GM23338 (cell line): ENCODE measurements at regions not wholly inside any gene's neighbourhood (a gene's known extent, or its start where the extent isn't known, plus 50 kb on each side); places are given as distances from the start of the nearest gene placed in this dataset.

Experiments
- ATAC-seq: fragments of 200-7000 bp; cut with Tn5 transposase; 3 replicates; pipeline ENCODE4 v1.9.1; 2020
- DNase-seq: peaks from one replicate; pipeline ENCODE4 v3.0.0-alpha.2; 2015; ENCODE audit warnings: low spot score
- H2AFZ ChIP-seq: fragments of 200-600 bp; sonication (generic); 2 replicates; pipeline ENCODE4 v1.8.0; 2016; ENCODE audit warnings: antibody characterized with exemption, mild to moderate bottlenecking, moderate library complexity
- H3F3A ChIP-seq: fragments of 200-600 bp; sonication (generic); replicated peaks from 2 replicates; pipeline ENCODE4 v1.8.0; 2017; ENCODE audit warnings: antibody characterized with exemption, mixed run types, low read depth
- H3K27ac ChIP-seq: fragments of 200-600 bp; sonication (generic); 2 replicates; pipeline ENCODE4 v1.6.1; 2016; ENCODE audit warnings: low read depth
- H3K27me3 ChIP-seq: fragments of 200-600 bp; sonication (generic); 2 replicates; pipeline ENCODE4 v1.8.0; 2016; ENCODE audit warnings: mild to moderate bottlenecking, mixed run types, moderate library complexity; ENCODE audit not compliant: insufficient read depth
- H3K36me3 ChIP-seq: fragments of 200-600 bp; sonication (generic); 2 replicates; pipeline ENCODE4 v1.8.0; 2016; ENCODE audit warnings: mild to moderate bottlenecking; ENCODE audit not compliant: insufficient read depth
- H3K4me1 ChIP-seq: fragments of 200-600 bp; sonication (generic); 2 replicates; pipeline ENCODE4 v1.8.0; 2016; ENCODE audit warnings: mild to moderate bottlenecking, moderate library complexity; ENCODE audit not compliant: insufficient read depth
- H3K4me2 ChIP-seq: fragments of 200-600 bp; sonication (generic); 2 replicates; pipeline ENCODE4 v1.7.1; 2017; ENCODE audit warnings: mixed run types
- H3K4me3 ChIP-seq: fragments of 200-600 bp; sonication (generic); 2 replicates; pipeline ENCODE4 v1.6.1; 2016; ENCODE audit warnings: mixed run types
- H3K79me2 ChIP-seq: fragments of 200-600 bp; sonication (generic); replicated peaks from 2 replicates; pipeline ENCODE4 v1.8.0; 2017; ENCODE audit warnings: mild to moderate bottlenecking; ENCODE audit not compliant: insufficient read depth
- H3K9me2 ChIP-seq: fragments of 200-600 bp; sonication (generic); 2 replicates; pipeline ENCODE4 v1.8.0; 2017; ENCODE audit not compliant: insufficient read depth
- H4K20me1 ChIP-seq: fragments of 200-600 bp; sonication (generic); replicated peaks from 2 replicates; pipeline ENCODE4 v1.8.0; 2017; ENCODE audit warnings: mild to moderate bottlenecking; ENCODE audit not compliant: insufficient read depth
- H3K27ac Mint-ChIP-seq: 2 replicates; pipeline ENCODE4 v1.8.0; 2020; ENCODE audit warnings: inconsistent platforms, mild to moderate bottlenecking, moderate library complexity, mixed read lengths
- H3K27me3 Mint-ChIP-seq: 3 replicates; pipeline ENCODE4 v1.8.0; 2022; ENCODE audit warnings: low read depth, mild to moderate bottlenecking, moderate library complexity, mixed read lengths, inconsistent platforms; ENCODE audit not compliant: insufficient read depth, poor library complexity
- H3K36me3 Mint-ChIP-seq: 3 replicates; pipeline ENCODE4 v1.8.0; 2021; ENCODE audit warnings: low read depth, mild to moderate bottlenecking, inconsistent platforms, moderate library complexity, mixed read lengths
- H3K4me1 Mint-ChIP-seq: 3 replicates; pipeline ENCODE4 v1.8.0; 2020; ENCODE audit warnings: mild to moderate bottlenecking, inconsistent platforms, mixed read lengths
- H3K4me3 Mint-ChIP-seq: 3 replicates; pipeline ENCODE4 v1.8.0; 2021; ENCODE audit warnings: moderate library complexity, mild to moderate bottlenecking, inconsistent platforms, mixed read lengths
- H3K9me3 Mint-ChIP-seq: 3 replicates; pipeline ENCODE4 v1.8.0; 2020; ENCODE audit warnings: moderate library complexity, mild to moderate bottlenecking, inconsistent platforms, mixed read lengths
- CTCF ChIP-seq, 2 experiments: fragments of 200-600 bp in 1 of 2; sonication (generic) in 1 of 2; conservative IDR thresholded peaks; 2 replicates each; pipeline versions ENCODE4 v1.5.1 to v1.6.1; 2016 to 2017; ENCODE audit warnings: antibody characterized with exemption in 2 of 2, low read depth in 2 of 2, mild to moderate bottlenecking in 2 of 2, moderate library complexity in 1 of 2
- ZNF331 ChIP-seq: fragments of 250-450 bp; sonication (Bioruptor Pico); IDR thresholded peaks from 2 replicates; pipeline ENCODE4 v1.5.0; 2020; ENCODE audit warnings: low read depth, mild to moderate bottlenecking, moderate library complexity
- TF ChIP-seq, protein P1 (sequence below): fragments of 250-450 bp; sonication (Bioruptor Pico); IDR thresholded peaks from 2 replicates; pipeline ENCODE4 v1.5.0; 2020; ENCODE audit warnings: mild to moderate bottlenecking, moderate library complexity

DNA sequence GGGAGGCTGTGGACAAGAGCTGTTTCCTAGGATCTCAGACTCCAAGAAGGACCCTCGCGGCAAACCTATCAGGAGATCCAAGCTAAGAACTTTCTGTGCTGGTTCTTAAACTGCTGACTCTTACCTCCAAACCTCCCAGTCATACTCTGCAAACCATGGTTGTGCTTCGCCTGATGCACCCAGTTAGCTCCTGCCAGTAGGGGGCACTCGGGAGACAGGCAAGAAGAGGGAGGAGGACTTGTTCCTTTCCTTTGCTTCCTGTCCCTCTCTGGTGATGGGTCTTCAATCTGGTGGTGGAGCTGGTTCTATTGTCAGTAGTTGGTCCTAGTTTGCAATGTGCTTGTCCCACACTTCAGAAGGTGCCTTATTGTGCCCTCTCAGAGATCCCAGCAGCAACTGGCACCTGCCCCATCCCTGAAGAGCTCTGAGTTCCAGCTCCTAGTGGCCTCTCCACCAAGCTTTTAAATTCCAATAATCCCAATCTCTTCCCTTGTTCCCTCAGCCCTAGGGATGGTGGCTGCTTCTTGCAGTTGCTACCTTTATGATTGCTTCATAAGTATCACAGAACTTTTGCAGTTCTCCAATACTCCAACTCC lies 113.5 kb upstream of the RPL38 start:
- Mint-ChIP-seq H3K27me3 (peaks cover 8% of the 10 kb centered on the region), H3K36me3 (0 out of 3 replicates have a peak, but pooled peaks cover 5% of the 10 kb centered on the region), H3K27ac (no peak overlapping the region; the same call in 1 of the 2 replicates), H3K4me3 (no peak overlapping the region), H3K4me1 (no peaks in the 10 kb centered on the region), H3K9me3 (peaks cover 33% of the 10 kb centered on the region)
- DNase-seq (peak; percentile 92), ATAC-seq (peak; percentile 94)
- no peak overlapping the region for H3K27ac ChIP-seq
- H4K20me1 ChIP-seq, result no peaks in the 10 kb centered on the region
- no peaks in the 10 kb centered on the region for H3K4me1 ChIP-seq
- TF ChIP-seq CTCF (conservative IDR thresholded peaks at IDR 0.05; ENCODE audit: low read depth in 2 of 2) (peak; percentile 96 to 99), ZNF331 (CRISPR knock-in tag) (no peak)
- TF ChIP-seq, protein P1, sequence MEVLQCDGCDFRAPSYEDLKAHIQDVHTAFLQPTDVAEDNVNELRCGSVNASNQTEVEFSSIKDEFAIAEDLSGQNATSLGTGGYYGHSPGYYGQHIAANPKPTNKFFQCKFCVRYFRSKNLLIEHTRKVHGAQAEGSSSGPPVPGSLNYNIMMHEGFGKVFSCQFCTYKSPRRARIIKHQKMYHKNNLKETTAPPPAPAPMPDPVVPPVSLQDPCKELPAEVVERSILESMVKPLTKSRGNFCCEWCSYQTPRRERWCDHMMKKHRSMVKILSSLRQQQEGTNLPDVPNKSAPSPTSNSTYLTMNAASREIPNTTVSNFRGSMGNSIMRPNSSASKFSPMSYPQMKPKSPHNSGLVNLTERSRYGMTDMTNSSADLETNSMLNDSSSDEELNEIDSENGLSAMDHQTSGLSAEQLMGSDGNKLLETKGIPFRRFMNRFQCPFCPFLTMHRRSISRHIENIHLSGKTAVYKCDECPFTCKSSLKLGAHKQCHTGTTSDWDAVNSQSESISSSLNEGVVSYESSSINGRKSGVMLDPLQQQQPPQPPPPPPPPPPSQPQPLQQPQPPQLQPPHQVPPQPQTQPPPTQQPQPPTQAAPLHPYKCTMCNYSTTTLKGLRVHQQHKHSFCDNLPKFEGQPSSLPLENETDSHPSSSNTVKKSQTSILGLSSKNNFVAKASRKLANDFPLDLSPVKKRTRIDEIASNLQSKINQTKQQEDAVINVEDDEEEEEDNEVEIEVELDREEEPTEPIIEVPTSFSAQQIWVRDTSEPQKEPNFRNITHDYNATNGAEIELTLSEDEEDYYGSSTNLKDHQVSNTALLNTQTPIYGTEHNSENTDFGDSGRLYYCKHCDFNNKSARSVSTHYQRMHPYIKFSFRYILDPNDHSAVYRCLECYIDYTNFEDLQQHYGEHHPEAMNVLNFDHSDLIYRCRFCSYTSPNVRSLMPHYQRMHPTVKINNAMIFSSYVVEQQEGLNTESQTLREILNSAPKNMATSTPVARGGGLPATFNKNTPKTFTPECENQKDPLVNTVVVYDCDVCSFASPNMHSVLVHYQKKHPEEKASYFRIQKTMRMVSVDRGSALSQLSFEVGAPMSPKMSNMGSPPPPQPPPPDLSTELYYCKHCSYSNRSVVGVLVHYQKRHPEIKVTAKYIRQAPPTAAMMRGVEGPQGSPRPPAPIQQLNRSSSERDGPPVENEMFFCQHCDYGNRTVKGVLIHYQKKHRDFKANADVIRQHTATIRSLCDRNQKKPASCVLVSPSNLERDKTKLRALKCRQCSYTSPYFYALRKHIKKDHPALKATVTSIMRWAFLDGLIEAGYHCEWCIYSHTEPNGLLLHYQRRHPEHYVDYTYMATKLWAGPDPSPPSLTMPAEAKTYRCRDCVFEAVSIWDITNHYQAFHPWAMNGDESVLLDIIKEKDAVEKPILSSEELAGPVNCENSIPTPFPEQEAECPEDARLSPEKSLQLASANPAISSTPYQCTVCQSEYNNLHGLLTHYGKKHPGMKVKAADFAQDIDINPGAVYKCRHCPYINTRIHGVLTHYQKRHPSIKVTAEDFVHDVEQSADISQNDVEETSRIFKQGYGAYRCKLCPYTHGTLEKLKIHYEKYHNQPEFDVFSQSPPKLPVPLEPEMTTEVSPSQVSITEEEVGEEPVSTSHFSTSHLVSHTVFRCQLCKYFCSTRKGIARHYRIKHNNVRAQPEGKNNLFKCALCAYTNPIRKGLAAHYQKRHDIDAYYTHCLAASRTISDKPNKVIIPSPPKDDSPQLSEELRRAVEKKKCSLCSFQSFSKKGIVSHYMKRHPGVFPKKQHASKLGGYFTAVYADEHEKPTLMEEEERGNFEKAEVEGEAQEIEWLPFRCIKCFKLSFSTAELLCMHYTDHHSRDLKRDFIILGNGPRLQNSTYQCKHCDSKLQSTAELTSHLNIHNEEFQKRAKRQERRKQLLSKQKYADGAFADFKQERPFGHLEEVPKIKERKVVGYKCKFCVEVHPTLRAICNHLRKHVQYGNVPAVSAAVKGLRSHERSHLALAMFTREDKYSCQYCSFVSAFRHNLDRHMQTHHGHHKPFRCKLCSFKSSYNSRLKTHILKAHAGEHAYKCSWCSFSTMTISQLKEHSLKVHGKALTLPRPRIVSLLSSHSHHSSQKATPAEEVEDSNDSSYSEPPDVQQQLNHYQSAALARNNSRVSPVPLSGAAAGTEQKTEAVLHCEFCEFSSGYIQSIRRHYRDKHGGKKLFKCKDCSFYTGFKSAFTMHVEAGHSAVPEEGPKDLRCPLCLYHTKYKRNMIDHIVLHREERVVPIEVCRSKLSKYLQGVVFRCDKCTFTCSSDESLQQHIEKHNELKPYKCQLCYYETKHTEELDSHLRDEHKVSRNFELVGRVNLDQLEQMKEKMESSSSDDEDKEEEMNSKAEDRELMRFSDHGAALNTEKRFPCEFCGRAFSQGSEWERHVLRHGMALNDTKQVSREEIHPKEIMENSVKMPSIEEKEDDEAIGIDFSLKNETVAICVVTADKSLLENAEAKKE (CRISPR knock-in tag), result peak; percentile 53; the same call in 1 of the 2 replicates
- no peak overlapping the region for H3K4me3 ChIP-seq
- H3K4me2 ChIP-seq, result no peak overlapping the region
- H3K79me2 ChIP-seq, result no peaks in the 10 kb centered on the region
- 0 out of 2 replicates have a peak overlapping the region, but pooled peaks have one; percentile 35 for H2AFZ ChIP-seq
- H3F3A ChIP-seq, result no peaks in the 10 kb centered on the region
- no peaks in the 10 kb centered on the region for H3K9me2 ChIP-seq
- no peaks in the 10 kb centered on the region for H3K27me3 ChIP-seq
- no peaks in the 10 kb centered on the region for H3K36me3 ChIP-seq
